SU-DHL-6 (cell line): ENCODE measurements at regions not wholly inside any gene's neighbourhood (a gene's known extent, or its start where the extent isn't known, plus 50 kb on each side); places are given as distances from the start of the nearest gene placed in this dataset.

Experiments
- CTCF ChIP-seq: fragments of 200-600 bp; sonication (generic); IDR thresholded peaks from one replicate; pipeline ENCODE4 v1.5.1; 2017; ENCODE audit warnings: antibody characterized with exemption, mild to moderate bottlenecking, low read length, moderate library complexity; ENCODE audit not compliant: insufficient read depth, poor library complexity, severe bottlenecking
- EZH2phosphoT487 ChIP-seq: fragments of 200-600 bp; sonication (generic), shearing (Covaris generic); conservative IDR thresholded peaks from 2 replicates; pipeline ENCODE4 v1.6.1; 2018; ENCODE audit warnings: mild to moderate bottlenecking, antibody characterized with exemption, low read length, moderate library complexity, mixed read lengths

- TF ChIP-seq CTCF (no peak), EZH2phosphoT487 (no peak)
These were observed 284.9 kb downstream of the FBXO8 start for GRCh38 chr4:173998471-173999144.
